ENCODE measurements at regions not wholly inside any gene's neighbourhood (a gene's known extent, or its start where the extent isn't known, plus 50 kb on each side); places are given as distances from the start of the nearest gene placed in this dataset.
A peak's percentile ranks its signal among the peaks of the same experiment; 100 is the strongest.
"Not testable (repeated sequence)": the region's sequence is repeated elsewhere in the genome, so short reads cannot be mapped to it uniquely, and the experiment has no call there.

DNA sequence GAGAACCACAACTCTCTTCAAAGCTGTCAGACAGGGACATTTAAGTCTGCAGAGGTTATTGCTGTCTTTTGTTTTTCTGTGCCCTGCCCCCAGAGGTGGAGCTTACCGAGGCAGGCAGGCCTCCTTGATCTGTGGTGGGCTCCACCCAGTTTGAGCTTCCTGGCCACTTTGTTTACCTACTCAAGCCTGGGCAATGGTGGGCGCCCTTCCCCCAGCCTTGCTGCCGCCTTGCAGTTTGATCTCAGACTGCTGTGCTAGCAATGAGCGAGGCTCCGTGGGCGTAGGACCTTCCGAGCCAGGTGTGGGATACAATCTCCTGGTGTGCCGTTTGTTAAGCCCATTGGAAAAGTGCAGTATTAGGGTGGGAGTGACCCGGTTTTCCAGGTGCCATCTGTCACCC lies 822.1 kb downstream of the KCNMA1 start:
- ATAC-seq, result not testable (repeated sequence)

DNA sequence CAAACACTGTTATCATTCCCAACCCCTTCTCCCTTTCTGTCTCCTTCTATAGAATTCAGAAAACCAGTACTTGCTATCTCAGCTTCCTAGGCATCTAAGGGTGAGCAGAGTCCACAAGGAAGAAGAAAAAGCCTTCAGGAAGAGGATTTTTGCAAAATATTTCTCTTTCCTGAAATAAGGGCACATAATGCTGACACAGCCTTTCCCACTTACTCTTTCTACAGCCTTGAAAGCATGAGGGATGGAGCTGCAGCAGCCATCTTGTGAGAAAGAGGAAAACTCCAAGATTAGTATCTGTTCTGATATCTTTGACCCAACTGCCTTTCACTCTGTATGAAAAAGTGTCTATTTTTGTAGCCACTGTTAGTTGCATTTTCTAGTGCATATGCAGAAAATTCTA lies 826.2 kb downstream of the KCNMA1 start:
- no peak for ATAC-seq

DNA sequence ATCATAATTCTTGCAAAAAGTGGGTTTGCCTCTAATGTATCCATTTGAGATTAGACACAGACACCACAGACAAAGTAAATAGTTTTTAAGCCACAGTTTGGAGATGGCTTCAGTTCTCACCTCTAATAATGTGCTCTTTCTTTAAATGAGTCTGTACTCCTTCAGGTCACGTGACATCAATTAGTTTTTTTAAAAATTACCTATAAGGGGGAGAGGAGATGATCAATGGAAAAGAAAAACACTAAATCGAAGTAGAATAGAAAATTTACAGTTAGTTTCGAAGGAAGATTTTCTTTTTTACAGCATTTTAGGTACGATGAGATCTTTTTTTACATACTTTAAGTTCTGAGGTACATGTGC lies 849.2 kb downstream of the KCNMA1 start:
- no peak for ATAC-seq

DNA sequence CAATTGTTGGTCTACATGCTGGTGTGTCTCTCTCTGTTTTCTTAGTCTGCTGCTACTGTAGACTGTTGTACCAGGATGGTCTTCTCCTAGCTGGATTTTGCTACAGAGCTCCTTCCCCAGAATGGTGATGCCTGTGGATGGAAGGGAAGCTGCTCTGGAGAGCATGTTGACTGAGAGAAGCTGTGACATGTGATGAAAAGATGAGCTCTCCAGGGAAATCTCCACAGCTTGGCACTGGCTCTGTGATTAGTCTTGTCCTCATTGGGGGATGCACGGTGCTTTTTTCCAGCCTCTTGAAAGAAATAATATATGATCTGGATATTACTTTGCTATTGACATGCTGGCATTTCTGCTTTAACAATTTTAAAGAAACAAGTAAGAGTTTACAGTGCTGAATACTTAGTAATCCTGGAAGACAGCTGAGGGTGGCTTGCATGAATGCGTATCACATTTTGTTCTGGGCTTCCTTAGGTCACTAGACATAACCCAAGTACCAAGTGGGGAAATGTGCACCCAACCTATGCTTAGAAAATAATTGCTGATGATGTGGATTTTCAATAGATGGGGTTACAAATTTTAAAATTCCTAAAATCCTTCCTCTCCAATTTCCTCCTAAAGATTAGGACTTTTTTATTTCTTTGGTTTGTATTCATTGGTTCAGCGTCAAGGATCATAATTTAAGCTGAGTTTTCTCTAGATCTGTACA lies 849.7 kb downstream of the KCNMA1 start:
- ATAC-seq, result no peak

DNA sequence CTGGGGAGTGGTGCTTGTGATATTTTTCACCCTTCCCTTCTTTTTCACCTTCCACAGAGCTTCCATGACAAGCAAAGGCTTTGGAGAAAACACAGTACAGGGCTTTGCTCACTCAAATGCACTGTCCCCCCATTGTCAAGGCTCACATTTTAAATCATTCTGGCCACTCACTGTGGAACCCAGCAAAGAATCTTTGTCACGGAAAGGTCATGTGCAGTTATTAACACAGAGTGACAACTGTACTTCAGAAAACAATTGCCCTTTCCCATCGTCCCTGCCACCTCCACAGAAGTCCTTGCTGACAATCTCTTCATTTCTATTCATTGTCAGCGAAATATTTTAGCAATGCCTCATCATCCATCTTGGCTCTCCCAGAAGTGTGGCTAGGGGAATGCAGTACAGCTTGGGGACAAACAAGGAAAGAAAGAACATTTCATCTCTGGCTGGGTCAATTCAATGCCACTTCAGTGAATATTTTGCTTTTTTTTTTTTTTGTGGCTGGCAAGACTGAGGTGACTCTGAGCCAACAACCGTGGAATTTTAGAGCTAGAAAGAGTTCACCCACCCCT lies 851.0 kb downstream of the KCNMA1 start:
- ATAC-seq, result no peak

DNA sequence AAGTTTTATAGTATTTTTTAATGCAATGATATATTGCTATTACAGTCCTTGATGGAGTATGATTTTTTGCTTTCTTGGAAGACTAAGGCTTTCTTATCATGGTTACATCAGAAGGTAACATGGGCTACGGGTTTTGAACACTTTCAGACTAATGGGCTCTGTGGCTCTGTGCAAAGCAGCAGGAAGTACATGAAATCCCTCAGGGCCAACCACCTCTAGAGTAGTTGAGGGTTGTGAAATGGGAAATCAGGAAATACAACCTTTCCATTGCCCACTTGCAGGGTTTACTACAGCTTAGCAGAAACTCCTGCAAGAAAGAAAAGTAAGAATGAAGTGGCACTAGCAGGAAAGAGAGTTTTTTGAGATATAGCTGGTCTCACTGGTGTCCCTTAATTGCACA lies 853.5 kb downstream of the KCNMA1 start:
- ATAC-seq, result no peak

DNA sequence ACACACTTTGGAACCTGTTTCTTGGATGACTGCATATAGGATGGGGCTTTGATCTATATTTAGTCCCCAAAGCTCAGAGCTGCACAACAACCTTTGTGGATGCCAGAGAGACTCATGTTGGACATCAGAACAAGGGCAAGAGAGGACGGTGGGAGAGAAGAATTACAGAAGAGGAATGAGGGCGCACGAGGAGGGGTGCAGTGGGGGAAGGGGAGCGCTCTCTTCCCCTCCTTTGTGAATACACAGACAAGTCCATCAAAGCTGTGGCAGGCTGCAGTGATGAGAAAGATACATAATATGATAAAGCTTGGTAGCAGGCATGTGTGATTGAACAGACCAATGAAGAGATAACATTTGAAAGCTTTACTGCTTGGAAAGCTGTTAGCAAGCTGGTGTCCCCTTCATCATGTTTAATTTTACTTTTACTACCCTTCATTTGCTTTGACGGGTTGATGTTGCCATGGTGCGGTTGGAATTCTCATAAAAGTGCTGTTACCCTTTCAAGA lies 857.8 kb downstream of the KCNMA1 start:
- ATAC-seq, result no peak

DNA sequence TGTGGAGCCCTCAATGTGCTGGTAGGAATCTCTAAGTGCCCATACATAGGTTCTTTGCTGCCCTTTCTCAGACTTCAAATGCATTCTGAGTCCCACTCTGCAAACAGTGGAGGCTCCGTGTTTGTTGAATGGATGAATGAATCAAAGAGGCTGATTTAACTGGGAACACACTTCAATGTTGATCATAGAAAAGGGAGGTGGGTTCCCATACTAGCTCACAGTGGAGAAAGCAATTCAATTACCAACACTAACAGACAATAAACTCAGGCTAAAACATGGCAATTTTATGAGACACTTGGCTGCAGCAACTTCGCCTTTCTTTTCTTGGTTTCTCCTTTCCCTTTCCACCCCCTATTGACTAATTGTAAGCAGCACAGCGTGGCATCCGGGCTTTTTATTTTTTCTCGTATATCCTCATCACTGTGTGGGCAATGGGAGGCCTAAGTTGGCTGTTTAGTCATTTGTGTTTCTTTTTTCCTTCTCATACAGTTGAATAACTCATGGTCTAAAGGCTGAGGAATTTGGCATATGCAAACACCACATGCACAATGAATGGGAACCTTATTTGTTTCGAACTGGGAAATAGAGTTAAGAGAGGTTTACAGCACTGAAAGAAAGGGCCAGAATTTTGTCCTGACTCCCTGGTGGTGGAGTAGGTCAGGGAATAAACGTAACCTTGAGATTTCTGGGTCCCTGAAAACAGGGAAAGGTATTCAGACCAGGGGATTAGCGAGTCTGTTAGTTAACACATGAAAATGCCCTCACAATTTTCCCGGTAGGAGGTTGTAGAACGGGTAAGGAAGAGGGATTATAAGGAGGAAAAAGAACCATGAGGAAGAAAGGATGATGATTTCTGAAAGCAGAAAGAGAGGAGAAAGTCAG lies 858.5 kb downstream of the KCNMA1 start:
- no peak for ATAC-seq

DNA sequence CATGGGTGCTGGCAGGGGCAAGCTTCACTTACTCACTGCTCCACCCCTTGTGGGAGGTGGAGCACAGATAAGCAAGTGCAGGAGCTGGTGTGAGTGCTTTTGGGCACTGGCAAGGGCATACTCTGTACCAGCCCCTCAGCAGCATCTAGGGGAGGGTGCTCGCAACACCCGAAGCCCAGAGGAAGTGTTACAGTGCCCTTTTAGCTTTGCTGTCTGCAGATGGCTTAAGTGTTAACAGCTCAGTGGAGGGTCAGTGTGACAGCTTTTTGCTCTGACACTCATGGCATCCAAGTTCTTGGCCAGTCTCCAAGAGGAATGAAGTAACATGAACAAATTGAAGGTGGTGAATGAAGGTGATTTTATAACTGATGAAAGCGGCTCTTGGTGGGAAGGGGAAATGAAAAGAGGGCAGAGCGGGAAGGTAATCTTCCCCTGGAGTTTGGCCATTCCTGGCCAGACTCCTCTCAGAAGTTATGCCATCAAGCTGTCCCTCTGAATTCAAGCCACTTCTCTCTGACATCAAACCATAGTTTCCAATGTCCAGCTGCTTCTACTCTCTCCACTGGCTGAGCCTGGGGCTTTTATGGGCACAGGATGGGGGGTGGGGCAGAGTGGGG lies 862.5 kb downstream of the KCNMA1 start:
- no peak for ATAC-seq

DNA sequence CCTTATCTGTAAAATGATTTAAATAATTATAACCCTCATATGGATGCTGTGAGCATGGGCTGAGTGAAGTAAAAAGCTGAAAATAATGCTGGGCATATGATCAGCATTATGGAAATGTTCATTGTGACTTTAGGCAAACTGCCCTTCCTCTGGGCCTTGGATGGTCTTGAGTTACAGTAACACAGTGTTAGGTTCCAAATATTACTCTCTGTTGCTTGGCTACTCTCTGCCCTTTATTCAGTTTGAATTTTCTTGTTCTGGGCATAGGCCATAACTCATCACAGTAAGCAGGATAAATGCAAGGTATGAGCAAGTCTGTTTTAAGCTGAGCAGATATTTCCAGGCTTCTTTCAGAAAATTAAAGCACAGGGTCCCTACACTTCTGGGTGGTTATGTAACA lies 868.0 kb downstream of the KCNMA1 start:
- ATAC-seq, result no peak

DNA sequence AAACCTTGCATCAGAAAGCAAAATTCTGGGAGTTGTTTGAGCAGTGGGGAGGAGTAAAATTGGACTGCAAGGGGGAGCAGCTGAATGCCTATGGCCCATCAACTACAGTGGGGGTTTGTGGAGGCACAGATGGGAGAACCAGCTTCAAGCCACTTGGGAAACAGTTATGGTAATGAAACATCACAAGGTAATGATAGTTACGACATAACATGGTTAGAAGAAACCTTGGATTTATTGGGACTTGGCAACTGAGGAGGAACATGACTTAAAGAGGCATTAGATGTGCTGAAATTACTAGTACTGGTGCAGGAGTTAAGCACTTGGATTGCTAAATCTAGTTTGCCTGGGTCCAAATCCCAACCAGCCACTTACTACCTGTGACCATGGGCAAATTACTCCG lies 868.4 kb downstream of the KCNMA1 start:
- no peak for ATAC-seq

DNA sequence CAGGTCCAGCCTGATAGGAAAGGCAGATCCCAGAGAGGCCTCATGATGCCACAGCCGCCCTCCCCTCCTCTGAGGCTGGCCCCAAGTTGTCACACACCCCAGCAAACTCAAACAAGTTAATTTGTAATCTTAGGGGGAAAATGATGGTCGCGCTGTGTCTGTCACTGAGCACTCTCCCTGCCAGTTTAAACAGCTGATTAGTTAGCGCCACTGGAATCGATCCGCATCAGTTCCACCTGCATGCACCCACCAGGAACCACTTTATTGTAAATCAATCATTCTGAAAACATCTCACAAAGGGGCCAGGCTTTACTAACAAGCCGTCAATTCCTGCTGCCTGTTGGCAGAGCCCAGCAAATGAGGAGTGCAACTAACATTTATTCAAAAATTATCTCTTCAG lies 870.9 kb downstream of the KCNMA1 start:
- ATAC-seq, result no peak

DNA sequence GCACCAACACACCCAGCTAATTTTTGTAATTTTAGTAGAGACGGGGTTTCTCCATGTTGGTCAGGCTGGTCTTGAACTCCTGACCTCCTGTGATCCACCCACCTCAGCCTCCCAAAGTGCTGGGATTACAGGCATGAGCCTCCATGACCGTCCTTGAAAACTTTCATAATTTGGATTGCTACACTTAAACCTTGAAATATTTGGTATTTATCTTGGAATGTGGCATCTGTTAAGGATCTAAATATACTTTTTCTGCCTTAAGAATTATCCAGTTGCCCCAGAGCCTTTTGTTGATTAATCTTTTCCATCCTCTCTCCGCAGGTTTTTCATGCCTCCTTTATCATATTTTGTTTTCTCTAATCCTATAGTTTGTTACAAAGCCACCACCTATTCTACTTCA lies 872.7 kb downstream of the KCNMA1 start:
- not testable (repeated sequence) for ATAC-seq

DNA sequence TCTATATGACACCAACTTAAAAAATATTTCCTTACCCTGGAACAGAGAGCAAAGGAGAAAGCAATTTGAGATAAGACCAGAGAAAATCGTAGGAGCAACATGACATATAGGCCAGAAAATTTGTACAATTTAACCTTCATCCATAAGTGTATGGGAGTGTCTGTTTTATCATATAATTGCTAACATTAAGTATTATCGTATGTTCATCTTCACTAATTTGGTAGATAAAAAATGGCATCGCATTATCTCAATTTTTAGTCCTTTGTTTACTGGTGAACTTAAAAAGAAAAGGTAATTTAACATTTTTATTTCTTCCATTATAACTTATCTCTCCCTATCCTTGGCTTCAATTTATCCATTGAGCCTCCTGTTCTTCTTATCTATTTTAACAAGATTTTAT lies 873.4 kb downstream of the KCNMA1 start:
- no peak for ATAC-seq

DNA sequence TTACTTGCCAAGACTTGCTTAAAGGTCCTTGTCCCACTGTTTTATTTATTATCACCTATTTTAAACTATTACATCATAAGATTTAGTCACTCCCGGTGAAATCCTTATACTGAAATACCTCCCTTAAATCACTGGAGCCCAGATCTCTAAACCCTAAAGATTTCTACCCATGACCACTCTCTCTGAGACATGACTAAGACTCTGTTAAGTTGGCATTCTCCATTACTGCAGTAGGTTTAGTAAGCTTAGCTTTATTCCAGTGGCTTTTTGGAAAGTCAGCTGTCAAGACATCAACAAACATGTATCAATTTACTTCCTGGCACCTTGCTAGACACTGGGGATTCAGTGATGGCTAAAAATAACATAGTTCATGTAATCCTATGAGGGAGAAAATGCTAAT lies 874.2 kb downstream of the KCNMA1 start:
- peak; percentile 53 for ATAC-seq

DNA sequence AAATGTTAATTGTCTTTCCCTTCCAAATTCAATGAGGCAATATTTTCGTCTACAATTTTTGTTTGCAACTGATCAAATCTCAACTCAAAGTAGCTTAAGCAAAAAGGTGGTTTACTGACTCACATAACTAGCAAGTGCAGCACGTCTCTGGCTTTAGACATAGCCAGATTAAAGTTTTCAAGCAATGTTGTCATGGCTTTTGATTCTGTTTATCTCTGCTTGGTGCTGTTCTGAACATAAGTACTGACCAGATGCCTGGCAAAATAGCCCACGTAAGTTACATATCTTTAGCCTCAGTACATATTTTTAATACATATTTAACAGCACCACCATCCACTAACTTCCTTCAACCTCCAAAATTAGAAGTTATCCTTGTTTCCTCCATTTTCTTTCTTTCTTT lies 877.9 kb downstream of the KCNMA1 start:
- ATAC-seq, result no peak

DNA sequence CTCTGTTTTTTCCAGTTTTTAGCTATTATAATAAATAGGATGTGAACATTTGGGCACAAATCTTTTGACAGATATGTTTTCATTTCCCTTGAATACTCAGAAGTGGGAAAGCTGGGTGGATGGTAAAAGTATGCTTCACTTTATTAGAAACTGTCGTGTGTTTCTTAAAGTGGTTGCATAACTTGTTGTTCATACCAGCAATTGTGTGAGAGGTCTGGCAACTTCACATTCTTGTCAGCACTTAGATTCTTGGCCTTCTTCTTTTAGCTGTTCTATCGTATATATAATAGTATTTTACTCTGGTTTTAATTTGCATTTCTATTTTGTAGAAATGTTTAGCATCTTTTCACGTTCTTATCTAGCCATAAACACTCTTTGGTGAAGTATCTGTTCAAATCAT lies 894.4 kb downstream of the KCNMA1 start:
- ATAC-seq, result no peak

DNA sequence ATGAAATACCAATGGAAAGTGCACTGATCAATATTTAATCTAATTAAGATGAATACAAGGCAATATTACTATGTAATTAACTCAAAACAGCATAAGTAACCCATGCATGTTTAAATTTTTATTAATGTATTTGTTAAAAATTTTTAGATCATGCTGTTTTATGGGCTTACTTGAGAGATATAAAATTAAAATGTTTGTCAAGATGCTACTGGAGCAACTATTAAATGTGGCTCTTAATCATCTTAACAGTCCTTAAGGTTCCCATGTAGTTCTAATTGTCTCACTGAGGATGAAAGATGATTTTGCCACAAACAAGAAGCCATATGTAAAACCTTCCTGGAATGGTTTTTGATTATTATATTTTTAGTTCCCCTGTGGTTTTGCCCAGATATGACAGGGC lies 897.1 kb downstream of the KCNMA1 start:
- no peak for ATAC-seq

DNA sequence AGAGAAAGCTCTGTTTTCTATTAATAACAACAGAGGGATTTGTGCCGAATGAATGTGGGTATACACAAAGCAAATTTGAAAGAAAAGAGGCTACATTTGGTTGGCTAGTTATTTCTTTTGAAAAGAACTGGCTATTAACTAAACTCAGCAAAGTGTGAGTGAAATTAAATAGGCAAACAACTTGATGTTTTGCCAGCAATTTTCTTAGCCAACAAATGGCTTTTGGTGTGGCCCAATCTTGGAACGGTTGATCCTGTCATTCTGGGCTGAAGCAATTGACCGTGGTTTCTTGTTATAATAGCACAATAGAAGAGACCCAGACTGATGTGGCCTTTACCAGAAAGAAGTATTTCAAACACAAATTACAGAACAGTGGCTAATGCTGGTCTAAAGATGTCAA lies 898.6 kb downstream of the KCNMA1 start:
- no peak for ATAC-seq

DNA sequence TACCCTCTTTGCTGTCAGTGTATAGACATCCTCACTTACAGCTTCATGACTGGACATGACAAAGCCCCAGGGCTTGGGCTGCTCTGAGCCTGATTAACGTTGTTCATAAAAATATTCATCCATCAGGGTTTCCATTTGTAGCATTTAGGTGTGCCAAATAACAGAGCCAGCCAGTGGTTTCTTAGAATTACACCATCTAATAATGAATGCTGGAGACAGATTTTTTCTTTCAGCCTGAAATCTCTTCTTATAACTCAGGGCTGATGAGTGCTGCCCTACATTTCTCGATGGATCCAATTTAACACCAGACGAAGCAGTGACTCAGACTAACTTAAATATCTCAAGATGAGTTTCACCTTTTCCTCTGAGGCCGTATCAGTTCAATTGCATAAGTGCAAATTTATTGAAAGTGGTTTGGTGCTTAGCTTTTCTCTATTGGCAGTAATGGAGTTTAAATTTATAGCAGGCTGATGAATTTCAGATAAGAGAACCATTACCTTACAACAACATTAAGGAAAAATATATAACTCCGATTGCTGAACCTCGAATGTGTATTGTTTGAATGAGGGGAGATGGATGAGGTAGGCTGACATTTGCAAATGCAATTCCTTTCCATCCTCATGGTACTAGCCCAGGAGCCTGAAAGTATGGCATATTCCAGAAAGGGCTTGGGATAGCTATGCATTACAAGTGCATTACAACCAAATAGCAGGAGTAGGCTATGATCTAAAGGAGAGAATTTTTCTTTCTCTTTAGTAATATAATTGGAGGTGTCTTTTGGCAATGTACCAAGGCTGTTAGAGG lies 900.6 kb downstream of the KCNMA1 start:
- no peak for ATAC-seq

DNA sequence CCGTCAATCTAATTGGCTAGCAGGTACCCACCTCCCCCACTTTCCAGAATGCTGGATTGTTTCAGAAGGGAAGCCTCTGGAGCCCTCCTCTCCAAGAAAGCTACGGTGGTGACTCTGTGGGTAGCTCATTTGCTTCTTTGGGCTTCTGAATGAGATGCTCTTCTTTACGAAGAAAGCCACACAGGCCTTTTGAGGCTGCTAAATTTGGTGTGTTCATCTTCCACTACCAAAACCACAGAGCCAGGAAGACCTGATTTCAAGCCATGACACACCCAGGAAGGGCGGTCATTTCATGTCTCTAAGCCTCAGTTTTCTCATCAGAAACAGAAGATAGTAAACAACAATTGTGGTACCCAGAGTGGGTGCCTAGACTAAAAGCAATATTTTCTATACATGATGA lies 901.2 kb downstream of the KCNMA1 start:
- no peak for ATAC-seq

DNA sequence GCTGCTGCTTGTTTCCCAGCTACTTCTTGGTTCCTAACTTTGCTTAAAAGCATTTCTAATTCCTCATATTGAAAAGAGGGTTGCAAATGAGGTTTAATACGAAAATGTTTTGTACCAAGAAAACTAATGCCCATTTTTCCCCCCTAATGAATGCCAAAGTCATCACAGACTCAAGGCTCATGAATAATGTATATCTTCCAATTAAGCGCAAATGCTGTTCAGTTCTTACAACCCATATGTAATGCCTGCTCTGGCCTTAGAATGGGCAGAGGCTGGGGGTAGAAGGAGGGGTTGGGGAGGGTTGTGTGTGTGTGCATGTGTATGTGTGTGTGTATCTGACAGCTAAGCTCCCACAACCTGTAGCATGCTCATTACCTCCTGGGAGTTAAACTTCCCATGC lies 901.7 kb downstream of the KCNMA1 start:
- ATAC-seq, result no peak

All from esophagus mucosa (tissue), 1 donor.